ENCODE measurements at regions not wholly inside any gene's neighbourhood (a gene's known extent, or its start where the extent isn't known, plus 50 kb on each side); places are given as distances from the start of the nearest gene placed in this dataset.

DNA sequence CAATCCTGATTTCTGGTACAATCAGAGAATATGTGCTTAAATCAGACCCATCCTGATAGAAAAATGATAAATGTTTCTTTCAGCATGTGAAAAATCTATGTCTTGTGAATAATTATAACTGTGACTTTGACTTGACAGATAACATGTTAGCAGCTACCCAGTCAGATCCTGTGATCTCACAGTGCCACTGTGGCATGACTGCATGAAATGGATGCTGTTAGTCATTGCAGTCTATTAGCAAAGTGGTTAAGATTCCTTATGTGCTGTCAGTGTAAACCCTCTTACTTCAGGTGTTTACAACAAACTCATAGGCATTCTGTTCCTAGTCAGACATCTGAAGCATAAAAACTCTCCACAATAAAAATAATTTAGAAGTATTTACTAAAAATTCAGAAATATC is 244.6 kb upstream of the RND3 start:
- TF ChIP-seq EZH2phosphoT487 (IDR thresholded peaks at IDR 0.05; ENCODE audit: low read depth), result no peak
- TF ChIP-seq, protein P1, sequence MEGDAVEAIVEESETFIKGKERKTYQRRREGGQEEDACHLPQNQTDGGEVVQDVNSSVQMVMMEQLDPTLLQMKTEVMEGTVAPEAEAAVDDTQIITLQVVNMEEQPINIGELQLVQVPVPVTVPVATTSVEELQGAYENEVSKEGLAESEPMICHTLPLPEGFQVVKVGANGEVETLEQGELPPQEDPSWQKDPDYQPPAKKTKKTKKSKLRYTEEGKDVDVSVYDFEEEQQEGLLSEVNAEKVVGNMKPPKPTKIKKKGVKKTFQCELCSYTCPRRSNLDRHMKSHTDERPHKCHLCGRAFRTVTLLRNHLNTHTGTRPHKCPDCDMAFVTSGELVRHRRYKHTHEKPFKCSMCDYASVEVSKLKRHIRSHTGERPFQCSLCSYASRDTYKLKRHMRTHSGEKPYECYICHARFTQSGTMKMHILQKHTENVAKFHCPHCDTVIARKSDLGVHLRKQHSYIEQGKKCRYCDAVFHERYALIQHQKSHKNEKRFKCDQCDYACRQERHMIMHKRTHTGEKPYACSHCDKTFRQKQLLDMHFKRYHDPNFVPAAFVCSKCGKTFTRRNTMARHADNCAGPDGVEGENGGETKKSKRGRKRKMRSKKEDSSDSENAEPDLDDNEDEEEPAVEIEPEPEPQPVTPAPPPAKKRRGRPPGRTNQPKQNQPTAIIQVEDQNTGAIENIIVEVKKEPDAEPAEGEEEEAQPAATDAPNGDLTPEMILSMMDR (IDR thresholded peaks at IDR 0.05; ENCODE audit: low read depth, low read length), result no peak

Data from OCI-LY3 (cell line).